HCEC 1CT (cell line): ENCODE measurements at regions not wholly inside any gene's neighbourhood (a gene's known extent, or its start where the extent isn't known, plus 50 kb on each side); places are given as distances from the start of the nearest gene placed in this dataset.

ENCODE experiments used
- DNase-seq: peaks from one replicate; pipeline ENCODE4 v3.0.0-alpha.2; 2017

- DNase-seq, result no peak
Measured at GRCh38 chr20:24779131-24779530, 169.9 kb upstream of the CST7 start.

GRCh38 chr20:24779946-24780345 lies 169.1 kb upstream of the CST7 start:
- no peak for DNase-seq

GRCh38 chr20:24780674-24781417 lies 168.2 kb upstream of the CST7 start:
- no peak for DNase-seq

- DNase-seq, result no peak
Measured at GRCh38 chr20:24781418-24781980, 167.6 kb upstream of the CST7 start.

- DNase-seq, result no peak
Measured at GRCh38 chr20:24782301-24782700, 166.8 kb upstream of the CST7 start.

- no peak for DNase-seq
Measured at GRCh38 chr20:24782801-24783630, 166.1 kb upstream of the CST7 start.

- DNase-seq, result no peak
Measured at GRCh38 chr20:24783631-24784492, 165.2 kb upstream of the CST7 start.

- no peak for DNase-seq
Measured at GRCh38 chr20:24784607-24785006, 164.5 kb upstream of the CST7 start.

GRCh38 chr20:24785141-24786110 lies 163.6 kb upstream of the CST7 start:
- no peak for DNase-seq

- DNase-seq, result no peak
Measured at GRCh38 chr20:24786111-24786495, 163.0 kb upstream of the CST7 start.

- DNase-seq, result no peak
Measured at GRCh38 chr20:24786646-24787045, 162.4 kb upstream of the CST7 start.

- no peak for DNase-seq
Measured at GRCh38 chr20:24787071-24787470, 162.0 kb upstream of the CST7 start.

- no peak for DNase-seq
Measured at GRCh38 chr20:24787621-24788020, 161.4 kb upstream of the CST7 start.

GRCh38 chr20:24789877-24790276 lies 159.2 kb upstream of the CST7 start:
- DNase-seq, result no peak

GRCh38 chr20:24790746-24791283 lies 158.3 kb upstream of the CST7 start:
- DNase-seq, result no peak

GRCh38 chr20:24791953-24792352 lies 157.1 kb upstream of the CST7 start:
- no peak for DNase-seq

GRCh38 chr20:24792641-24793495 lies 156.2 kb upstream of the CST7 start:
- no peak for DNase-seq

GRCh38 chr20:24795436-24795835 lies 153.6 kb upstream of the CST7 start:
- DNase-seq, result no peak

- no peak for DNase-seq
Measured at GRCh38 chr20:24796236-24796635, 152.8 kb upstream of the CST7 start.

GRCh38 chr20:24797113-24797512 lies 152.0 kb upstream of the CST7 start:
- no peak for DNase-seq
